GM21526 (cell line): ENCODE measurements at regions not wholly inside any gene's neighbourhood (a gene's known extent, or its start where the extent isn't known, plus 50 kb on each side); places are given as distances from the start of the nearest gene placed in this dataset.

ENCODE experiments used
- ATAC-seq: cut with Tn5 transposase; IDR thresholded peaks from one replicate; pipeline ENCODE4 v1.9.1; 2021; ENCODE audit warnings: moderate library complexity; ENCODE audit not compliant: unreplicated experiment, low FRiP score

DNA sequence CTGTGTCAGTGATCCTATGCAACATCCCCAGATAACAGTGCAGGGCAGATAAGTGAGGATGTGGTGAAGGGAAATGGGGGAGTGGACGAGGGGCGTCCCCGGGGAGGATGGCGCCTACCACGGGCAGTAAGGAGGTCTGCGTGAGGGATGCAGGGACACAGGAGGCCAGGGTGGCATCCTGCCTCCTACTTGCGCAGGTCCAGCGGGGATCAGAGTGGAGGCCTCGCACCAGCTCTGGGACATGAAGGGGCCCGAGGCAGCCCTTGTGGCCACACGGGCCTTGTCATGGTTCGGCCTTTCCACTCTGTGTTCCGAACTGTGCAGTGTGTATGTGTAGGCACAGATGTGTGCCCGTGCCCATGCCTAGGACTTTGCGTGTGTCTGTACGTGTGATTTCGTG, 1227.5 kb downstream of the BRD1 start:
- no peak for ATAC-seq

- no peak for ATAC-seq
Observed at GRCh38 chr22:48599346-48599745, 1228.3 kb downstream of the BRD1 start.

DNA sequence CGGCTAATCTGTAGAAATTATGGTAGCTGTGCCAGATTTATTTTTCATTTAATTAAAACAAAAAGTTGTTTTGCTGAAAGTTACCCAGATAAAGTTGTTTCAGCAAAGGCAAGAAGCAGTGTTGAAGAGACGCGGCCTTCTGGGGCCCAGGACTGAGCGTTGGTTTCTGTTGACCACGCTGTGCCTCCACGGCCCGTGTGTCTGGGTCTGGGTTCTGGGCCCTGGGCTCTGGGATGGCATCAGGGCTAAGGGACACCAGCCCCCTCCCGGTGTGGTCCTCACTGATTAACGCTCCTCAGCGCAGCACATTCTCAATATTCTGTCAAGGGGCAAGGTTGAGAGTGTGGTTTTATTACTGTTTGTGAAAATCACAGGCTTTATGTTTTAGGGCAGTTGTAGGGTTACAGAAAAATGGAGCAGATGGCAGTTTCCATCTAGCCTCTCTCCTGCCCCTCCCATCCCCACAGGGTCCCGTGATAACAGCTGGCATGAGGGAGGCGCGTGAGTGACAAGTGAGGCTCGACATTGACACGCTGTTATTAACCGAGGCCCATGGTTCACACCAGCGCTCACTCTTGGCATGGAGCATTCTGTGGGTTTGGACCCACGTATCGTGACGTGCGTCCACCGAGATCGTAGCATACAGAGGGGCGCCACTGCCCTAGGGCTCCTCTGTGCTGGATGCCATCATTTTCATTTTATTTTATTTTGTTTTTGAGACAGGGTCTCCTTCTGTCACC, 1231.4 kb downstream of the BRD1 start:
- ATAC-seq = no peak

GRCh38 chr22:48595511-48595905, 1232.2 kb downstream of the BRD1 start:
- ATAC-seq = no peak

DNA sequence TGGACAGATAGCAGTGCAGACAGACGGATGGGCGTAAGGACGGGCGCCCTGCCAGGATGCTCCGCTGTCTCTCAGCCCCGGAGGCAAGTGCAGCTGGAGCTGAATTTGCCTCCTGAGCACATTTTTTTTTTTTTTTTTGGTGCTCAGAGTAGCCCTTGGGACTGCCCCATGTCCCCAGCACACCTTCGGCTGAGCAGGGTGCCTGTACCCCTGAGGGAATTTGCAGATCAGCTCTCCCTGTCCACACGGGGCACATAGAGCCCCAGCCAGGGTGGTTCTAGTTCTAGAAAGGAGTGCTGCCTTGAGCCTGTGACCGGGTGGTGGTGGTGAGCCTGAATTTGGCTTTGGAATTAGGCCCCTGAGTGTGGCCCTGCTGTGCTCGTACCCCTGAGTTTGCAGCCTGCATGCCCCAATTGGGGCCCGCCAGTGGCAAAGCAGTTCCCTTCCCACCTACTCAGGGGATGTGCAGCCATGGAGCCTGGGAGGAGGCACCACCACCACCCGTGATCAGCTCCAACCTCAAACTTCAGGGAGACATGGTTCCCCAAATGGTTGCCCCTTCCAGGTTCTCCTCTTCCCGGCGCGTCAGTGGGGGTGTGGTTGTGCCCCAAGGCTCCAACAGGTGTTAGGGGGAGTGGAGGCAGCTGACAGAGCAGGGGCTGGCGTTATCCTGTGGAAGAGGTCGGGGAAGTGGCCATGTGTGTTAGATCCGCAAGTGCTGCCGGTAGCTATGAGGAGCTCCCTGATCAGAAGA, 1232.7 kb downstream of the BRD1 start:
- no peak for ATAC-seq

GRCh38 chr22:48594016-48594756, 1233.5 kb downstream of the BRD1 start:
- ATAC-seq = no peak

GRCh38 chr22:48593551-48593950, 1234.1 kb downstream of the BRD1 start:
- no peak for ATAC-seq

DNA sequence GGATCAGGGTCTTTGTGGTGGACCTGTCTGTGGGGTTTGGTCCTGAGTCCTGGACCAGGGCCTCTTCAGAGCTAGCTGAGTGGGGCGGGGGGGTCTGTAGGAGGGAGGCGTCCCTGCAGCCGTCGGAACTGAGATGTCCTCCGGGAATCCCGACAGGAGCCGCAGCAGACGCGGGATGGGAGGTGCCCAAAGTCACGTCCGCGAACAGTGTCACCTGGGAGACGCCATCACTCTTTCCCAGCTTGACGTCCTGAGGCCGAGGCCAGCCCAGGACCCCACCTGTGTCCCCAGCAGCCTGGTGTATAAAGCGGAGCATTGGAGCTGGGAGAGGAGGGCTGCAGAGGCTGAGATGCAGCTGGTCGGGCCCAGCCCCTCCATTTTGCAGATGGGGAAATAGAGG, 1234.7 kb downstream of the BRD1 start:
- ATAC-seq = no peak

DNA sequence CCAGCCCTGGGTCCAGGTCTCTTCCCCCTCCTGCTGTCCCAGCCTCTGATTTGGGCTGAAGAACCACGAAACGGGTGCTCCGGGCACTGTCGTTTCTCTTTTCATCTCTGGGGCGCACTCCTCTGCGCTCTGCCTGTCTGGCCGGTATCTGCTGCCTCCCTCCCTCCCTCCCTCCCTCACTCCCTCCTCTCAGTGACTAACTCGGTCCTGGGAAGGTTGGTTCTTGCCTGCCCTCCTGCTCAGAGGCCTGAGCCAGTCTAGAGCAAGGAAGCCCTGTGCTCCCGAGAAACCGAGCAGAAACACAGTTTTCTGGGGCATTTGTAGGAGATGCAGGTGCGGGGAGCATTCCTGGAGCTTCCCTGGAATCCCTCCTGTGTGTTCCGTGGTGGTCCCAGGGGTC, 1235.2 kb downstream of the BRD1 start:
- no peak for ATAC-seq

- no peak for ATAC-seq
Observed at GRCh38 chr22:48592066-48592345, 1235.7 kb downstream of the BRD1 start.

DNA sequence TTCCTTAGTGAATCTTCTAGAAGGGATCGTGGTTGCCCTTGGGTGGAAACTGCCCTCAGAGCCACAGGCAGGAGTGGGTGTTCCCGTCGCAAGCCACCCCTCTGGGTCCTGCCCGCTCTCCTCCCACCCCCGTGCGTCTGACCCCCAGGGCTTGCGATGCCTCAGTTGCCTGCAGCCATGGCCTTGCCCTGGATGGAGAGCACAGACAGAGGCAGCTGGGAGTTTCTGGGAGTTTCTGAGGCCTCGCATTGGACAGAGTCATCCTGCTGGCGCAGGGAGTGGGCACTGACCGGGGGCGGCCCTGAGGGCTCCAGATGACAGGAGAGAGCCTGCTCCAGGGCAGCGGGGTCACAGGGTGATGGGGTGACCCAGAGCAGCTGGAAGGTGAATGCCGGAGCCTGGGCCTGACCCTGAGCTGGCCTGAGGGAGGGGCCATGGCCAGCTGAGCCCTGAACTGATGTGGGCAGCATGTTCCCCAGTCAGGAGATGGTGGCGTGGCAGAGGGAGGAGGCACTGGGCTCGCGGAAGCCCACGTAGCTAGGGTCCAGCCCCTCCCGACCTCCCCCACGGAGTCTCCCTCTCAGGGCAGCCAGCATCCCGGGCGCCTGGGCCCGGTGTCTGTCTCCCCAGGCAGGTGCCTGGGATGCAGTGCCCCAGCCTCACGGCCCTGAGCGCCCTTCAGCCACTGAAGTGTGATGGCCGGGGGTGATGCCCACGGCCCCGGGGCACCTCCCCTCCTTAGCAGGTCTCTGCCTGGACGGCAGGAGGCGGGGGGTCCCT, 1236.2 kb downstream of the BRD1 start:
- no peak for ATAC-seq

- ATAC-seq = no peak
Observed at GRCh38 chr22:48589901-48590300, 1237.8 kb downstream of the BRD1 start.

- ATAC-seq = no peak
Observed at GRCh38 chr22:48588878-48589450, 1238.7 kb downstream of the BRD1 start.

DNA sequence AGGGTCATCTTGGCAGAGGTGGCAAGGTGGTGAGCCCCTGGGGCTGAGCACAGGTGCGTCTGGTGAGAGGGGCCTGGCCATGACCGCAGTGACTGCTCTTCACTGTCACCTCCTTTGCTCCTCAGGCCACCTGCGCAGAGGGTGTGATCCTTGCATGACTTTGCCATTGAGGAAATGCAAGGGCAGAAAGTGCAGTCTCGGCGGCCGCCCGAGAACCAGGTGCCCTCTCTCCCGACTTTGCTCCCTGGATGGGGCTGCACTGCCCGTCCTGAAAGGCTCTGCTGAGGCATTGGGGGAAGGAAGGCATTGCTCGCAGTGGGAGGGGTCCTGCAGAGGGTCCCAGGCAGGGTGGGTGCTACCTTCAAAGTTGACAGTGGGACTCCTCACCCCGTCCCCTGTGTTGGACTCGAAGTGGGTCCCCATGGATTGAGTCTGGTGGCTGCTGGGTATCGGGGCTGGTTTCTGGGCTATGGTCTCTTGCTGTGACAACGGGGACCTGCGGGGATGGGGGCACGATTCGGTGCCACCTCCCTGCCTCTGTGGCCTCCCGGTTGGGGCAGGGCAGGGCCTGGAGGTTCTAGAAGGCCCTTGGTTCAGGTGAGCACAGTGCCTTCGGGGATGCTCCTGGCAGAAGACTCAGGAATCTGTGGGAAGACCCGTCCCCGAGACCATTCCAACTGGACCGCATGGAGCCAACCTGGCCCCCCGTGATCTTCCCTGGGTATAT, 1239.4 kb downstream of the BRD1 start:
- ATAC-seq = no peak

DNA sequence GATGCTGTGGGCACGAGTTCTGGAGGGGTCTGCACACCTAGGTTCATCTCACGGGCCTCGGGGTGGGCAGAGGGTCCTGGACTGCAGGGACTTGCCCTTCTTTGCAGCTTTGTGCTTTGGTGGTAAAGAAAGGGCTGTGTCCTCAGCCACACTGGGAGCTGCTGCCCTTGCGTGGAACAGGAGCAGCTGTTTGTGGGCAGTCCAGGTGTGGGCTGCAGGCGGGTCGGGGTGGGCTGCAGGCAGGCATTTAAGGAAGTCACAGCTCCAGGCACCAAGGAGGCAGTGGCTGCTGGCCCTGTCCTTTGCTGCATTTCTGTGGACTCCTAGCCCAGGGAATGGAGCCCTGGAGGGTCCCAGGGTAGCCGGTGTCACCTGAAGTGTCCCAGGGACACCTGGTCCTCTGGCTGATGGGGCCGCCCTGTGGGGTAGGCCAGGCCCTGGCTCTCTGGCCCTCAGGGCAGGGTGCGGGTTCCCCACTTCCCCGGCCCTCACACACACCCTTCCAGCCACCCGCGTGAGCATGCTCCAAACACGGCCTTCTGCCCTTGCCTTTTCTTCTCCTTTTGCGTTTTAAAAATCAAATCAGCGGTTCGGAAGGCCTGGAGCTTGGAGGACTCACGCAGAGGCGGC, 1240.3 kb downstream of the BRD1 start:
- ATAC-seq = no peak

- ATAC-seq = no peak
Observed at GRCh38 chr22:48586799-48587185, 1240.9 kb downstream of the BRD1 start.

DNA sequence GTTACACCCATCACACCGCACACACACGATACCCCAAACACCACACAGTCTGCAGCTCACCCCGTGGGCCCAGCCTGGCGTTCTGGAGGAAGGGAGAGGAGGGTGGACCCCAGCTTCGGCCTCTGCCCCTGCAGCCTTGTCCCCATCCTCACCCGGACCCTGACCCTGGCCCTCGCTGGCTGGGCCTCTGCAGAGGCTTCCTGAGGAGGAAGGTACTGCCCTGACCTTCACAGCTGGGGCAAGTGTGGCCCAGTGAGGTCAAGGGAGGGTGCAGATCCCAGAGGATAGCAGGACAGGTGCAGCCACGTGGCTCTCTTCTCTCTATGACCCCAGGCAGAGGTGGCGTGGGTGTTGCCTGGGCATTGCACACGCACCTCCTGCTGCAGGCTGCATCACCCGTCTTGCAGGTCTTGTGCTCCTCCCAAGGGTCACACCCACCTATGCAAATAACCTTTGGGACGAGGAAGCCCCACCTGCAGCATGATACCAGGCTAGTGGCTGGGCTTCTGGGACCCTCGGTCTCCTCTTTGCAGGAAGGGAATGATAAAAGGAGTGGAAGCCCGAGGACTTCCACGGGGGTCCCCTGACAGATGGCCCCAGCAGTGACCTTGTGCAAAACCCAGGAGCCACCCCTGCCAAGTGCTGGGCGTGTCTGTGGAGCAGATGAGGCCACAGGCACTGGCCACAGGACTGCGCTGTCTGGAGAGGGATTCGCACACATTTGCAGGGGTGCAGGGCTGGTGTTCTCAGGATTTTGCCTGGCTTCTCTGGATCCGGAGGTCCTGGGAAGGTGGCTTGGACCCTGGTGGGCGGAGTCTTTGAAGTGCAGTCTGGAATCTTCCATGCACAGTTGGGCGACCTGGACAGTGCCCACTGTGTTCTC, 1241.5 kb downstream of the BRD1 start:
- no peak for ATAC-seq

DNA sequence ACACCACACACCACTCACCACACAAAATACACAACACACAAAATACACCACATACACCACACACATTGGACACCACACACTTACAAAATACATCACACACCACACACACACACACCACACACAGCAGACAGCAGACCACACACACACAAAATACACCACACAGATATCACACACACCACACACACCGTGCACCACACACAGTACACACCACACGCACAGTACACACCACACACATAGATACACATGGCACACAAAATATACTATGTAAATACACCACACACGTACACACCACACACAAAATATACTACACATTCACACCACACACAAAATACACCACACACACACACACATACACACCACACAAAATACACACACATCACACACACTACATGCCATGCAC, 1243.5 kb downstream of the BRD1 start:
- no peak for ATAC-seq
